ENCODE measurements at regions not wholly inside any gene's neighbourhood (a gene's known extent, or its start where the extent isn't known, plus 50 kb on each side); places are given as distances from the start of the nearest gene placed in this dataset.

GRCh38 chr9:113771199-113771598 is 104.9 kb upstream of the ZNF618 start:
- Histone ChIP-seq H3K9ac (no peak overlapping the region), H3F3A (replicated peaks; ENCODE audit: insufficient read depth) (peaks cover 4% of the 10 kb centered on the region), H3K9me3 (no peaks in the 10 kb centered on the region), H3K79me2 (ENCODE audit: insufficient read depth) (no peaks in the 10 kb centered on the region), H3K9me2 (no peaks in the 10 kb centered on the region), H3K4me2 (no peak overlapping the region), H2AFZ (ENCODE audit: low read depth) (no peak overlapping the region), H3K27ac (ENCODE audit: low read depth in 2 of 2, low read length in 1 of 2) (no peak overlapping the region), H3K4me1 (ENCODE audit: control insufficient read depth in 1 of 2, insufficient read depth in 2 of 2, low read depth in 1 of 2, low read length in 1 of 2) (peaks cover 0 to 8% of the 10 kb centered on the region in 2 experiments; a peak in 1 of 4 replicates), H3K36me3 (replicated peaks in 1 of 2; ENCODE audit: control insufficient read depth in 1 of 2, insufficient read depth in 2 of 2, low read length in 1 of 2) (no peaks in the 10 kb centered on the region), H3K27me3 (ENCODE audit: insufficient read depth) (no peaks in the 10 kb centered on the region; the same call in 1 of the 2 replicates), H3K4me3 (ENCODE audit: low read depth in 2 of 2, low read length in 1 of 2) (no peak overlapping the region), H4K20me1 (ENCODE audit: insufficient read depth) (no peaks in the 10 kb centered on the region)
- TF ChIP-seq YY1 (IDR thresholded peaks at IDR 0.05; ENCODE audit: low read depth) (no peak), TCF12 (IDR thresholded peaks at IDR 0.05) (no peak), RAD21 (IDR thresholded peaks at IDR 0.05; ENCODE audit: low read length) (no peak), ELF1 (IDR thresholded peaks at IDR 0.05) (no peak), SMC3 (IDR thresholded peaks at IDR 0.05; ENCODE audit: low read depth, low read length) (no peak), FOXJ3 (CRISPR knock-in tag; IDR thresholded peaks at IDR 0.05) (no peak), NFIC (IDR thresholded peaks at IDR 0.05; ENCODE audit: borderline replicate concordance) (no peak), RCOR1 (IDR thresholded peaks at IDR 0.05; ENCODE audit: low read length) (no peak), EP300 (IDR thresholded peaks at IDR 0.05; ENCODE audit: borderline replicate concordance in 1 of 2, low read depth in 1 of 2, low read length in 1 of 2) (no peak), PBX3 (IDR thresholded peaks at IDR 0.05) (no peak), USF2 (IDR thresholded peaks at IDR 0.05; ENCODE audit: borderline replicate concordance, low read depth, low read length) (no peak), POLR2AphosphoS5 (IDR thresholded peaks at IDR 0.05; ENCODE audit: low read depth, low read length) (no peak), CHD2 (IDR thresholded peaks at IDR 0.05; ENCODE audit: low read length, partially characterized antibody) (no peak), EZH2phosphoT487 (IDR thresholded peaks at IDR 0.05; ENCODE audit: borderline replicate concordance, low read depth) (no peak), GABPA (IDR thresholded peaks at IDR 0.05; ENCODE audit: low read depth) (no peak), SIN3A (IDR thresholded peaks at IDR 0.05; ENCODE audit: borderline replicate concordance, low read depth, low read length) (no peak)
- TF ChIP-seq, protein P1, sequence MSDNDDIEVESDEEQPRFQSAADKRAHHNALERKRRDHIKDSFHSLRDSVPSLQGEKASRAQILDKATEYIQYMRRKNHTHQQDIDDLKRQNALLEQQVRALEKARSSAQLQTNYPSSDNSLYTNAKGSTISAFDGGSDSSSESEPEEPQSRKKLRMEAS (IDR thresholded peaks at IDR 0.05; ENCODE audit: low read depth) = no peak
- TF ChIP-seq, protein P2, sequence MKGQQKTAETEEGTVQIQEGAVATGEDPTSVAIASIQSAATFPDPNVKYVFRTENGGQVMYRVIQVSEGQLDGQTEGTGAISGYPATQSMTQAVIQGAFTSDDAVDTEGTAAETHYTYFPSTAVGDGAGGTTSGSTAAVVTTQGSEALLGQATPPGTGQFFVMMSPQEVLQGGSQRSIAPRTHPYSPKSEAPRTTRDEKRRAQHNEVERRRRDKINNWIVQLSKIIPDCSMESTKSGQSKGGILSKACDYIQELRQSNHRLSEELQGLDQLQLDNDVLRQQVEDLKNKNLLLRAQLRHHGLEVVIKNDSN (IDR thresholded peaks at IDR 0.05; ENCODE audit: borderline replicate concordance, low read depth) = no peak
- TF ChIP-seq, protein P3, sequence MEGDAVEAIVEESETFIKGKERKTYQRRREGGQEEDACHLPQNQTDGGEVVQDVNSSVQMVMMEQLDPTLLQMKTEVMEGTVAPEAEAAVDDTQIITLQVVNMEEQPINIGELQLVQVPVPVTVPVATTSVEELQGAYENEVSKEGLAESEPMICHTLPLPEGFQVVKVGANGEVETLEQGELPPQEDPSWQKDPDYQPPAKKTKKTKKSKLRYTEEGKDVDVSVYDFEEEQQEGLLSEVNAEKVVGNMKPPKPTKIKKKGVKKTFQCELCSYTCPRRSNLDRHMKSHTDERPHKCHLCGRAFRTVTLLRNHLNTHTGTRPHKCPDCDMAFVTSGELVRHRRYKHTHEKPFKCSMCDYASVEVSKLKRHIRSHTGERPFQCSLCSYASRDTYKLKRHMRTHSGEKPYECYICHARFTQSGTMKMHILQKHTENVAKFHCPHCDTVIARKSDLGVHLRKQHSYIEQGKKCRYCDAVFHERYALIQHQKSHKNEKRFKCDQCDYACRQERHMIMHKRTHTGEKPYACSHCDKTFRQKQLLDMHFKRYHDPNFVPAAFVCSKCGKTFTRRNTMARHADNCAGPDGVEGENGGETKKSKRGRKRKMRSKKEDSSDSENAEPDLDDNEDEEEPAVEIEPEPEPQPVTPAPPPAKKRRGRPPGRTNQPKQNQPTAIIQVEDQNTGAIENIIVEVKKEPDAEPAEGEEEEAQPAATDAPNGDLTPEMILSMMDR (IDR thresholded peaks at IDR 0.05) = no peak
- ChIA-PET POLR2A (no interaction called here), CTCF (interaction anchor here (0.5 to 1.4 kb wide), 3 partner anchors 18 to 927 kb away, joined by 3 read pairs; no protein-coding TSS in a partner anchor)
- DNase-seq = no peak
- WGBS (ENCODE audit: low lambda C conversion rate) = 67% methylated on average over 3 of the region's 4 CpGs
